GM21367 (cell line): ENCODE measurements at regions not wholly inside any gene's neighbourhood (a gene's known extent, or its start where the extent isn't known, plus 50 kb on each side); places are given as distances from the start of the nearest gene placed in this dataset.
"Not testable (repeated sequence)": the region's sequence is repeated elsewhere in the genome, so short reads cannot be mapped to it uniquely, and the experiment has no call there.

Experiments used
- ATAC-seq: cut with Tn5 transposase; IDR thresholded peaks from one replicate; pipeline ENCODE4 v1.9.1; 2021; ENCODE audit not compliant: unreplicated experiment

- ATAC-seq = no peak
Observed at GRCh38 chr10:123221418-123221817, 67.2 kb downstream of the BUB3 start.

DNA sequence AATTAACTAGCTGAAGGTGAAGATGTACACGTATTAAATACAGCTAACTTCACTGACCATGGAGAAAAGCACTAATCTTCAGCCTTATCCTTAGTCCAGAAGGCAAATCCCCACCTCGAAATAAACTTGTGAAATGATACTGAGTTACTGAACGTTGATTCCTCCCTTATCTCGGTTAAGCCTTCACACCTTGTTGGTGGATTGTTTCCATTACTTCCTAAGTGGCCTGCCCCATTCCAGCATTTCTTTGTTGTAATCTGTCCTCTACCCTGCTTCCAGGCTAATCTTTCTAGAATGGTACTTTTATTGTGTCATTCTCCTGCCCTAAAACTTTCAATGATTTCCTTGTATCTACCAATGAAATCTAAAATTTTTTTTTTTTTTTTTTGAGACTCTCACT is 68.6 kb downstream of the BUB3 start:
- no peak for ATAC-seq

GRCh38 chr10:123227706-123228105 is 73.5 kb downstream of the BUB3 start:
- ATAC-seq = no peak

- ATAC-seq = no peak
Observed at GRCh38 chr10:123229927-123230630, 75.9 kb downstream of the BUB3 start.

GRCh38 chr10:123232879-123233278 is 78.7 kb downstream of the BUB3 start:
- ATAC-seq = not testable (repeated sequence)

- not testable (repeated sequence) for ATAC-seq
Observed at GRCh38 chr10:123235014-123235413, 80.8 kb downstream of the BUB3 start.

GRCh38 chr10:123236126-123236525 is 81.9 kb downstream of the BUB3 start:
- ATAC-seq = no peak

DNA sequence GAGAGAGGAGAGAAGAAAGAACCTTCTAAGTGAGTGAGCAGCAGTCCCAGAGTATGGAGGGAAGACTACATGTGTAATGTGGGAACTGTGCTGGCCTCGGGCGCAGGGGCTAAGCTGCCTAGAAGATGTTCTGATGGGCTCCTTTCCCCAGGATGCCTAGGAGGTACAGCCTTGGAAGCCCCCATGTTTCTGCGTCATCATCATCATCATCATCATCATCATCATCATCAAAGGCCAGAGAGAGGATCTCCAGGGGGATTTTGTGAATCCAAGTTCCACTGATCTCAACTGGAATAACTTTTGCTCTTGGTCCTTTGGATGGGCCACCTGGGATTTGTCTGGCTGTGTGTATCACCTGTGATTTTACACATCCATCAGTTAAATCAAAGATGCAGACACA is 86.0 kb downstream of the BUB3 start:
- ATAC-seq = no peak

DNA sequence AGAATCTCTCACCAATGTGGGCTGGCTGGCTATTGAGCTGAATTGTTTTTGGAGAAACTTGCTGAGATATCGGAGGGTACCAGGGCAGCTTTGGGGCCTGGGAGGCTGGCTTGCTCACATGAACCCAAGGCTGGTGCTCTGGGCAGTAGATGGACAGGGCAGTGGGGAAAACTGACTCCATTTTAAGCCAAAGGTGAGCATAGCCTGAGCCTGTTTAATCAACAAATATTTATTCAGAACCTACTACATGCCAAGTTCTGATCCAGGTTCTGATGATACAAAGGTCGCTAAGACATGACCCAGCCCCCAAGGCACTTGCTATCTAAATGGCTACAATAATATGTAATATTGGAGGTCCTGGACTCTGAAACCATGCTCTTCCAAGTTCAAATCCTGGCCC is 86.6 kb downstream of the BUB3 start:
- no peak for ATAC-seq

DNA sequence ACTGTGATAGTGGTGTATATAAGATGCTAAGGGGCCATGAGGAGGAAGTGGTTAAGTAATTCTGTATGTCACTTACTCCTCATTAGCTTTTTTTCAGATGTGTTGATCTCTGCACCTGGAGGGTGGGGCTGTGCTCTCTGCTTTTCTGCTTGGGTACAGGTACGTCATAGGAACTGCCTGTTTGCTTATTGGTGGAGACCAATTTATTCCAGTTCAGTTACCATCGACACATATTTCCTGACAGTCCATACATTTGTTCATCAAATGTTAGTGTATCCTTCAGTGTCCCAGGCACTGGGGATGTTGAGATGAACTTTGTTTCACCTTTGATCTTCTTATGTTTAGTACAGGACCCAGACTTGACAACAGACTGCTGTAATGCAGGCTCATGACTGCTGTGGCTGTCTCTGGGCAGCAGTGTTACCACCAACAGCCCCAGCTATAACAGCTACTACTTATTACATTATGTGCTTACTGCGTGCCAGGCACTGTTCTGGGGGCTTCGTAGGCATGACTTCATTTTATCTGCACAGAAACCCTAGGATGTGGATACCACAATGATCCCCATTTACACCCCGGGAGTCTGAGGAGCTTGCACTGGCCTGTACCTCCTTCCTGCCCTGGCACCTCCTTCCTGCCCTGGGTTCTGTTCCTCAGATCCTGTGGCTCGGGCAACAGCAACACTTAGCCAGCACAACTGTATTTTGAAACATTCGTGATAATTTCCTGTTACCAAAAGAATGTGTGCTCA is 87.4 kb downstream of the BUB3 start:
- no peak for ATAC-seq

DNA sequence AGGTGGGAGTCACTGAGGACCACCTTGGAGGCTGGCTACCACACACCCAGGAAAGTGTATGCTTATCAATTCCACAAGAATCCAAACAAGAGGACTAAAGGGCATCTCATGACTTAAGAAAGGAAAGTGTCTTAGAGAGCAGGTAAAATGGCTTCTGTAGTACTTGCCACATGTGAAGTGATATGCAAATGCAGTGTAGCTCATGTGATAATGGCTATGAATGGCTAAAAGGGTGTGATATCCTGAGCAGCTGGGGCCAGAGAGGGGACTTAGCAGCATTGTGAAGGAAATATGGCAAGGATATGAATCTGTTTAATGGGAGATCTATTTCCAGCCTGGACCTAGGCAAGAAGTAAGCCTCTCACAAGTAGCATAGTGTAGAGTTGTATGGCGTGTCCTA is 90.5 kb downstream of the BUB3 start:
- ATAC-seq = no peak

GRCh38 chr10:123245264-123245663 is 91.1 kb downstream of the BUB3 start:
- ATAC-seq = no peak

DNA sequence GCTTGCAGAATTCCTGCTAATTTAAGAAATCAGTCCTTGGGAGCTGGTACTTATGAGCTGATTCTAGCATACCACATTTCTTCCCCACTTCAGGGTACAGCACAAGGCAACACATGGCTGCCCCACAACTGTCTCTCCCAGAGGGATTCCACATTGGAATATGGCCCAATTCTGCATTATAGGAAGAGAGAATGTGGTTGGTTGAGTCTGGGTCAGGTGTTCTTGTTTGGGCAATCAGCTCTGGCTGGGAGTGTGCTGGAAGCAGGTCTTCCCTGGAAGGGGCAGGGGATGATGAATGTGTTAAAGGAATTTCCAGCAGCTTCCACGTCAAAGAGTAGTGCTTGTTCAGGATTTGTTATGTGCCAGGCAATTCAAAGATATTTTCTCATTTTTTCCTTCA is 95.7 kb downstream of the BUB3 start:
- no peak for ATAC-seq

GRCh38 chr10:123250640-123251039 is 96.4 kb downstream of the BUB3 start:
- ATAC-seq = no peak

DNA sequence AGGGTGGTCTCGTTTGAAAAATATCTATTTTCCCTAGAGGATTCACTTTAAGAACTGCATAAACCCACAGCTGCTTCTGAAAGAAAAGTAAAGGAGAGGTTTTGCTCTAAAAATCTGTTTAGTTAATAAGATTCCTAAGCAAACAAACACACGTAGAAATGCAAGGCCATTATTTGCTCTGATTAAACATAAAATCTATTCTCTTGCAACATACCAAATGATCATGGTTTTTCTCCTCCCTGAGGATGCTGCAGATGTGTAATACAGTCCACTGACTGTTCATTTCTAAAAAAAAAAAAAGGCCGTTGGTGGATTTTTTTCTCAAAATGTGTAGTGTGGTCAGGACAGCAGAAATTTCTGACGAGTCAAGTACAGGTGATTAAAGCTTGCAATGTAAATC is 98.6 kb downstream of the BUB3 start:
- no peak for ATAC-seq

DNA sequence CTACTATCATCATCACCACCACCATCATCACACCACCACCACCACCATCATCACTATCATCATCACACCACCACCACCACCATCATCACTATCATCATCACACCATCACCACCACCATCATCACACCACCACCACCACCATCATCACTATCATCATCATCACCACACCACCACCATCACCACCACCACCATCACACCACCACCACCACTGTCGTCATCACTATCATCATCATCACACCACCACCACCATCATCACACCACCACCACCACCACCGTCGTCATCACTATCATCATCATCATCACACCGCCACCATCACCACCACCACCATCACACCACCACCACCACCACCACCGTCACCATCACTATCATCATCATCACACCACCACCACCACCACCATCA is 100.1 kb downstream of the BUB3 start:
- ATAC-seq = not testable (repeated sequence)

DNA sequence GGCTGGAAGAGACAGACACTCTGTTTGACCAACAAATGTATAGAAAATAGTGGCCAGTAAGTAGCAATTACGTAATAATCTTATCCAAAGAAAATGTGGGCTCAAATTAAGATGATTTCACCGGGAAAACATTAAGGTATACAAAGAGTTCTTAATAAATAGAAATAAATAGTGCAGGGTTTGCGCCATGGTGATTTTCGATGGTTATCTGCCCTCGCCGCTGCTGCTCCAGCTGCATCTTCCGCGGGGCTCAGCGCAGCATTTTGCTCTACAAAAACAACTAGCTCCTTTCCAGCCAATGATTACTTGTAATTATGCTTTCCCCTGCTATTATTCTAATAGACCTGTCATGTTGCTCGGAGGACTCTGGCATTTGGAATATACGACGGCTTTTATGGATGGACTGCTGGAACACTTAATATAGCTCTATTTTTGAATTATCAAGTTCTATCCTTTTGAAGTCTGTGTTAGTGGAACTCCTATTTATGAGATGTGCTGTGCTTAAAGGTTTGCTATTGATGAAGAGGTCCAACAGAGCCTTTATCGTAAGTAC is 103.8 kb downstream of the BUB3 start:
- ATAC-seq = no peak

DNA sequence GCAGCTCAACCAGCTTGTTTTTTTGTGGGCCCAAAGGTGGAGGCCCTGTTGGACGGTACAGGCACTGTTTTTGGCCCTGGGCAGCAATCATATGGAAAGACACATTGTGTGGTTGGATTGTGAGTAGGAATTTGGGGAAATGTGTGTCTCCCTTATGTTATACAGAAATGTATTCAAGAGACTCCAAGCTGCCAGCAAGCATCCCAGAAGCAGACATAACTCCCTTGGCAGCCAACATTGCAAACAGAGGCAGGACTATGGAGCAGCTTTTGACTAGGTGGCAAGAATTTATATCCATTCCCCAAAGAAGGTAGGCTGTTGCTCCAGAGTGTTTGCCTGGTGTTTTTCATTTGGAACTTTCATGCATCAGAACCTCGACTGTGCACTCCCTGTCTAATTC is 104.9 kb downstream of the BUB3 start:
- ATAC-seq = no peak

DNA sequence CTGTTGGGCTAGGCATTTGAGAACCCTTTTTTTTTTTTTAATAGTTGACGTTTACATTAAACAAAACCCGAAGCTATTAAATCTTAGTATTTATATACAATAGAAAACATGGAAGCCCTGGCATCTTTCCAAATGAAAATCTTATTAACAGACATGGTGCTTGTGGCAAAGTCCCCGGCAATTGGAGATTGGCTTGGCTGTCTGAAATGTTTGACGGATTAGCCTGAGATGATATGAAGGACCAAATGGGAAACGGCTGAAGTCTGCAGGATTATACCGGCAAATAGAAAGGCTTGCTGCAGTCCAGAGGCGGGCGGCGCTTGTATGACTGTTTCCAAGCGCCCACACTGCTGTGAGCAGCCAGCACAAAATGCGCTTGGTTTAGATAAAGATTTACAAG is 105.6 kb downstream of the BUB3 start:
- ATAC-seq = no peak

DNA sequence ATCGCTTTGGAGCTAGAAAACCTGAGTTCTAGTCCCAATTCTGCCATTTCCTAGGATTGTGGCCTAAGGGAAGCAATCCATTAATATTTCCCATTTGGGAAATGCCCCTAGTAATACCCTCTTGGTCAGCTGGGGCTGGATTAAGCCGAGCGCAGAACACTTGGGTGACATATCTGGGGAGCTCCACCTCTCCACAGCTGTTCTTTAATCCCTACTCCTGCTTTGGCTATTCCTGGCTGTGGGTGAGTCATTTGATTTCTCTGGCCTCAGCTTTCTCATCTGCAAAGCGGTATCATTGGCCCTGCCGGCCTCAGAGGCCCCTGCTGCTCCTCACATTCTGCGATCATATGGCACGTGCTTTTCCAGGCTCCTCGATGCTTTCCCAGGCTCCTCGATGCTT is 108.3 kb downstream of the BUB3 start:
- no peak for ATAC-seq

GRCh38 chr10:123266971-123267370 is 112.8 kb downstream of the BUB3 start:
- ATAC-seq = no peak

- no peak for ATAC-seq
Observed at GRCh38 chr10:123269017-123269552, 114.9 kb downstream of the BUB3 start.
